ENCODE measurements at regions not wholly inside any gene's neighbourhood (a gene's known extent, or its start where the extent isn't known, plus 50 kb on each side); places are given as distances from the start of the nearest gene placed in this dataset.

- no peak for DNase-seq
Observed at GRCh38 chr4:152109531-152110509, 349.0 kb upstream of the GATB start.

- no peak for DNase-seq
Observed at GRCh38 chr4:152107736-152108500, 347.1 kb upstream of the GATB start.

GRCh38 chr4:152106781-152107321 is 346.0 kb upstream of the GATB start:
- DNase-seq: no peak

GRCh38 chr4:152106113-152106763 is 345.4 kb upstream of the GATB start:
- no peak for DNase-seq

- no peak for DNase-seq
Observed at GRCh38 chr4:152104901-152105357, 344.1 kb upstream of the GATB start.

GRCh38 chr4:152104356-152104755 is 343.5 kb upstream of the GATB start:
- DNase-seq: no peak

GRCh38 chr4:152103181-152103901 is 342.5 kb upstream of the GATB start:
- no peak for DNase-seq

- no peak for DNase-seq
Observed at GRCh38 chr4:152102436-152103000, 341.7 kb upstream of the GATB start.

GRCh38 chr4:152101556-152102435 is 341.0 kb upstream of the GATB start:
- no peak for DNase-seq

- peak; percentile 73 for DNase-seq
Observed at GRCh38 chr4:152100379-152101201, 339.8 kb upstream of the GATB start.

- DNase-seq: no peak
Observed at GRCh38 chr4:152099981-152100378, 339.2 kb upstream of the GATB start.

- no peak for DNase-seq
Observed at GRCh38 chr4:152099555-152099954, 338.7 kb upstream of the GATB start.

- DNase-seq: no peak
Observed at GRCh38 chr4:152099061-152099425, 338.2 kb upstream of the GATB start.

- no peak for DNase-seq
Observed at GRCh38 chr4:152098365-152099060, 337.7 kb upstream of the GATB start.

GRCh38 chr4:152097371-152097770 is 336.6 kb upstream of the GATB start:
- no peak for DNase-seq

GRCh38 chr4:152095701-152096070 is 334.9 kb upstream of the GATB start:
- DNase-seq: no peak

- no peak for DNase-seq
Observed at GRCh38 chr4:152094970-152095700, 334.3 kb upstream of the GATB start.

GRCh38 chr4:152091405-152091804 is 330.6 kb upstream of the GATB start:
- DNase-seq: no peak

- DNase-seq: no peak
Observed at GRCh38 chr4:152090543-152090942, 329.7 kb upstream of the GATB start.

Data from activated CD8-positive, alpha-beta memory T cell treated with anti-CD3 and anti-CD28 coated beads, Interleukin-2, amount 50 U/mL, for 48 hours (primary cell).